GM13976 (cell line): ENCODE measurements at regions not wholly inside any gene's neighbourhood (a gene's known extent, or its start where the extent isn't known, plus 50 kb on each side); places are given as distances from the start of the nearest gene placed in this dataset.

ENCODE experiments used
- DNase-seq: peaks from one replicate; pipeline ENCODE4 v3.0.0; 2012; ENCODE audit warnings: low spot score
- CTCF ChIP-seq: IDR thresholded peaks from 2 replicates; pipeline ENCODE4 v1.5.1; 2012; ENCODE audit warnings: borderline replicate concordance, mild to moderate bottlenecking; ENCODE audit not compliant: insufficient read depth; ENCODE audit errors: extremely low read depth, missing control alignments, control extremely low read depth
- in situ Hi-C: fragments of 300-500 bp; cut with MboI; formaldehyde crosslinking; loops from one replicate; pipeline ENCODE4 v1.12.0; 2022; ENCODE audit warnings: low sequenced_read_pairs, mixed read lengths, inconsistent platforms; ENCODE audit not compliant: unreplicated experiment

- DNase-seq = no peak
- TF ChIP-seq CTCF = no peak
- in situ Hi-C loops = no loop called here
These were observed 300.6 kb downstream of the COG6 start for GRCh38 chr13:39956036-39956435.

GRCh38 chr13:39957868-39958677, 302.6 kb downstream of the COG6 start:
- TF ChIP-seq CTCF = no peak
- in situ Hi-C loops = no loop called here

GRCh38 chr13:39959497-39960144, 304.2 kb downstream of the COG6 start:
- in situ Hi-C loops = no loop called here
- DNase-seq = no peak
- TF ChIP-seq CTCF = no peak

More at GRCh38 chr13:39957868-39958677, 302.6 kb downstream of the COG6 start:
- no peak for DNase-seq

- no peak for TF ChIP-seq CTCF
- in situ Hi-C loops = no loop called here
- no peak for DNase-seq
These were observed 304.7 kb downstream of the COG6 start for GRCh38 chr13:39960191-39960590.

- TF ChIP-seq CTCF = no peak
- no peak for DNase-seq
- in situ Hi-C loops = no loop called here
These were observed 305.6 kb downstream of the COG6 start for GRCh38 chr13:39961036-39961435.

GRCh38 chr13:39963612-39964011, 308.1 kb downstream of the COG6 start:
- DNase-seq = no peak
- in situ Hi-C loops = no loop called here
- TF ChIP-seq CTCF = no peak
